ENCODE measurements at regions not wholly inside any gene's neighbourhood (a gene's known extent, or its start where the extent isn't known, plus 50 kb on each side); places are given as distances from the start of the nearest gene placed in this dataset.

DNA sequence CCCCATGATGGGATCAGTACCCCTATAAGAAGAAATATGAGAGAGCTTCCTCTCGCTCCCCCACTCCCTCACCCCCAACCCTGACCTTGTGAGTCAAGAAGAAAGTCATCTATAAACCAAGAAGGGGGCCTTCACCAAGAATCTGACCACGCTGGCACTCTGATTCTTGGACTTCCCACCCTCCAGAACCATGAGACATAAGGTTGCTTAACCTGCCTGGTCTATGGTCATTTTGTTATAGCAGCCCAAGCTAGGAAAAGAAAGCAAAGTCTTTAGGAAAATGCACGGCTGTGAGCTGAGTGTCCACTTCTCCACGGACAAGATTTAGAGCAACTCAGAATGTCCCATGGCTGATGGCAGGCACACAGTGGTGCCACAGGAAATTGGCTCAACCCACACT, 333.5 kb downstream of the SOX9 start:
- H3K4me1 ChIP-seq: peaks cover 0 to 23% (median 1%) of the 10 kb centered on the region in 4 donors
- DNase-seq: peak in 1 of 3 donors; percentile 25
- H3K4me3 ChIP-seq: no peak overlapping the region
- no peaks in the 10 kb centered on the region for H3K27me3 ChIP-seq
- H3K27ac ChIP-seq: no peak overlapping the region
- no peaks in the 10 kb centered on the region for H3K9me3 ChIP-seq
- no peaks in the 10 kb centered on the region for H3K36me3 ChIP-seq
- TF ChIP-seq CTCF (IDR thresholded peaks at IDR 0.05): no peak
- no peak for TF ChIP-seq POLR2A (IDR thresholded peaks at IDR 0.05)

GRCh38 chr17:72455562-72455961, 334.7 kb downstream of the SOX9 start:
- peak in 1 of 3 donors; percentile 49 for DNase-seq
- peak overlapping the region in 3 of 4 donors; percentile 63 to 74 (median 68) for H3K27ac ChIP-seq
- TF ChIP-seq CTCF (IDR thresholded peaks at IDR 0.05): no peak
- no peak for TF ChIP-seq POLR2A (IDR thresholded peaks at IDR 0.05)

DNA sequence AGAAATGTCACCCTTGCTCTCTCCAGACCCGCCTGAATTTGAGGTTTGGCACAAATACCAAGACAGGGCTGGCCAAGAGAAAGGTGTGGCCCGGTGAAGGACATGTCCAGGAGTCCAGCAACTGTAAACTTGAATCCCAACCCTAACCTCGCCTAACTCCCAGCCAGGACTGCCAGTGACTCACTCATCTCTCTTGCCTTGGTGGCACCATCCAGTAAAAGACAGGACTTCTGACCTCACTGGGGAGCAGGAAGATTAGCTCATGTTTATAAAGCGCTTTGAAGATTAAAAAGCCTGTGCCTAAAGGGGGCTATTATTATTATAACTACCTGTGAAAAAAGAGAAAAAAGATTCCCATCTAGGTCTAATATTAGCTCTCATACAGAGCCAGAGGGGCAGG, 335.3 kb downstream of the SOX9 start:
- Histone ChIP-seq H3K4me1 (peaks cover 0 to 23% (median 1%) of the 10 kb centered on the region in 4 donors), H3K27ac (peak overlapping the region in 3 of 4 donors; percentile 63 to 74 (median 68))
- DNase-seq: peak in 2 of 3 donors; percentile 70 to 85

More at GRCh38 chr17:72455562-72455961, 334.7 kb downstream of the SOX9 start:
- Histone ChIP-seq H3K36me3 (no peaks in the 10 kb centered on the region), H3K27me3 (no peaks in the 10 kb centered on the region), H3K9me3 (no peaks in the 10 kb centered on the region), H3K4me3 (no peak overlapping the region), H3K4me1 (peaks cover 0 to 23% (median 1%) of the 10 kb centered on the region in 4 donors)

GRCh38 chr17:72457712-72458111, 336.9 kb downstream of the SOX9 start:
- Histone ChIP-seq H3K9me3 (no peaks in the 10 kb centered on the region), H3K4me1 (peaks cover 0 to 22% (median 1%) of the 10 kb centered on the region in 4 donors), H3K36me3 (no peaks in the 10 kb centered on the region), H3K27me3 (no peaks in the 10 kb centered on the region), H3K27ac (no peak overlapping the region), H3K4me3 (no peak overlapping the region)
- no peak for TF ChIP-seq CTCF (IDR thresholded peaks at IDR 0.05)
- TF ChIP-seq POLR2A (IDR thresholded peaks at IDR 0.05): no peak
- DNase-seq: peak in 1 of 3 donors; percentile 14

More for the DNA sequence above, 335.3 kb downstream of the SOX9 start:
- no peak for TF ChIP-seq CTCF (IDR thresholded peaks at IDR 0.05)
- Histone ChIP-seq H3K9me3 (no peaks in the 10 kb centered on the region), H3K36me3 (no peaks in the 10 kb centered on the region), H3K4me3 (no peak overlapping the region), H3K27me3 (no peaks in the 10 kb centered on the region)

GRCh38 chr17:72458301-72458700, 337.5 kb downstream of the SOX9 start:
- TF ChIP-seq POLR2A (IDR thresholded peaks at IDR 0.05): no peak
- TF ChIP-seq CTCF (IDR thresholded peaks at IDR 0.05): no peak
- no peaks in the 10 kb centered on the region for H3K36me3 ChIP-seq
- DNase-seq: peak in 1 of 3 donors; percentile 21
- no peaks in the 10 kb centered on the region for H3K9me3 ChIP-seq
- H3K4me3 ChIP-seq: no peak overlapping the region
- H3K27ac ChIP-seq: peak overlapping the region in 3 of 4 donors; percentile 35 to 70 (median 69)
- peaks cover 0 to 18% (median 1%) of the 10 kb centered on the region in 4 donors for H3K4me1 ChIP-seq
- H3K27me3 ChIP-seq: no peaks in the 10 kb centered on the region

DNA sequence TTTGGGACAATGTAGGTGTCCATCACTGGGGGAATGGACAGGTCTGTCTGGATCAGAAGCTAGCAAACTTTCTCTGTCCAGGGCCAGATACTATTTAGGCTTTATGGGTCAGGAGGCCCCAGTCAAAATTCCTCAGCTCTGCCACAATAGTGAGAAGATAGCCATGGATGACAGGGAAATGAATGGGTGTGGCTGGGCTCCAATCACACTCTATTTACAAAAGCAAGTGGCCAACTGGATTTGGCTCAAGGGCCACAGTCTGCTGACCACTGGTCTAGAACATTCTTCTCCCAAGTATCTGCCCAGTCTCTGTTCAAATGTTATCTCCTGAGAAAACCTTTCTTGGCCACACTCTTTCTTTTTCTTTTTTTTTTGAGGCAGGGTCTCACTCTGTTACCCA, 339.9 kb downstream of the SOX9 start:
- peak in 1 of 3 donors; percentile 9 for DNase-seq
- no peaks in the 10 kb centered on the region for H3K36me3 ChIP-seq
- no peaks in the 10 kb centered on the region for H3K9me3 ChIP-seq
- no peak for TF ChIP-seq POLR2A (IDR thresholded peaks at IDR 0.05)
- TF ChIP-seq CTCF (IDR thresholded peaks at IDR 0.05): no peak
- H3K27ac ChIP-seq: no peak overlapping the region
- H3K4me3 ChIP-seq: no peak overlapping the region
- H3K4me1 ChIP-seq: peaks cover 0 to 17% (median 1%) of the 10 kb centered on the region in 4 donors
- H3K27me3 ChIP-seq: no peaks in the 10 kb centered on the region

Measured in Peyer's patch (tissue), 4 donors.